GM23338 (cell line): ENCODE measurements at regions not wholly inside any gene's neighbourhood (a gene's known extent, or its start where the extent isn't known, plus 50 kb on each side); places are given as distances from the start of the nearest gene placed in this dataset.

Experiments used
- EZH2 ChIP-seq: fragments of 200-600 bp; sonication (generic); IDR thresholded peaks from one replicate; pipeline ENCODE4 v1.8.0; 2017; ENCODE audit warnings: antibody characterized with exemption, mild to moderate bottlenecking, low read depth; ENCODE audit not compliant: unreplicated experiment
- EZH2phosphoT487 ChIP-seq: fragments of 200-600 bp; sonication (generic); IDR thresholded peaks from one replicate; pipeline ENCODE4 v1.8.1; 2018; ENCODE audit warnings: antibody characterized with exemption; ENCODE audit not compliant: unreplicated experiment
- JUNB ChIP-seq: IDR thresholded peaks from one replicate; pipeline ENCODE4 v1.6.1; 2016; ENCODE audit warnings: antibody characterized with exemption; ENCODE audit not compliant: unreplicated experiment
- POLR2AphosphoS5 ChIP-seq: IDR thresholded peaks from 2 replicates; pipeline ENCODE4 v1.6.1; 2016; ENCODE audit warnings: antibody characterized with exemption, low read depth
- STAT1 ChIP-seq: IDR thresholded peaks from one replicate; pipeline ENCODE4 v1.6.1; 2016; ENCODE audit warnings: antibody characterized with exemption; ENCODE audit not compliant: unreplicated experiment
- TF ChIP-seq, protein P1 (sequence below), 2 experiments: fragments of 200-600 bp in 1 of 2; sonication (generic) in 1 of 2; conservative IDR thresholded peaks; 2 replicates each; pipeline versions ENCODE4 v1.5.1 to v1.6.1; 2016 to 2017; ENCODE audit warnings: antibody characterized with exemption in 2 of 2, low read depth in 2 of 2, mild to moderate bottlenecking in 2 of 2, moderate library complexity in 1 of 2
- TF ChIP-seq, protein P2 (sequence below): IDR thresholded peaks from one replicate; pipeline ENCODE4 v1.6.1; 2018; ENCODE audit warnings: antibody characterized with exemption; ENCODE audit not compliant: unreplicated experiment
- TF ChIP-seq, protein P3 (sequence below): fragments of 250-450 bp; sonication (Bioruptor Pico); IDR thresholded peaks from 2 replicates; pipeline ENCODE4 v1.5.0; 2020; ENCODE audit warnings: mild to moderate bottlenecking, moderate library complexity

DNA sequence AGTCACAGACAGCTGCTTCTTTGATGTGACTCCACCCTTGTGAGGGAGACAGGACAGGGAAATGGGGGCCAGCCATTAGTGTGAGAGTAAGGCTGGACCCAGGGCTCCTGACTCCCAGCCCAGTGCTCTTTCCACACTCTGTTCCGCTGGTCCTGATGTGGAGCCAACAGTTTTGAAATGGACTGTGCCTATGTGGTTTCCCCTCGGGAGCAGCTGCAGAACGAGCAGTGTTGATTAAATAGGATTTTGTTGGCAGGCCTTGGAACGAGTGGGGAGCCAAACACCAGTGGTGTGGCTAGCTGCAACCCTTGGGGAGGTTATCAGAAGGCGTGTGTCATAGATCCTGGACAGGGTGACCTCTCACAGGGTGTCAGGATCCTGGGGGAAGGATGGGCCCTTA lies 66.5 kb upstream of the AMPD3 start:
- TF ChIP-seq EZH2 (no peak), EZH2phosphoT487 (no peak), POLR2AphosphoS5 (no peak), STAT1 (no peak), JUNB (no peak)
- TF ChIP-seq, protein P1, sequence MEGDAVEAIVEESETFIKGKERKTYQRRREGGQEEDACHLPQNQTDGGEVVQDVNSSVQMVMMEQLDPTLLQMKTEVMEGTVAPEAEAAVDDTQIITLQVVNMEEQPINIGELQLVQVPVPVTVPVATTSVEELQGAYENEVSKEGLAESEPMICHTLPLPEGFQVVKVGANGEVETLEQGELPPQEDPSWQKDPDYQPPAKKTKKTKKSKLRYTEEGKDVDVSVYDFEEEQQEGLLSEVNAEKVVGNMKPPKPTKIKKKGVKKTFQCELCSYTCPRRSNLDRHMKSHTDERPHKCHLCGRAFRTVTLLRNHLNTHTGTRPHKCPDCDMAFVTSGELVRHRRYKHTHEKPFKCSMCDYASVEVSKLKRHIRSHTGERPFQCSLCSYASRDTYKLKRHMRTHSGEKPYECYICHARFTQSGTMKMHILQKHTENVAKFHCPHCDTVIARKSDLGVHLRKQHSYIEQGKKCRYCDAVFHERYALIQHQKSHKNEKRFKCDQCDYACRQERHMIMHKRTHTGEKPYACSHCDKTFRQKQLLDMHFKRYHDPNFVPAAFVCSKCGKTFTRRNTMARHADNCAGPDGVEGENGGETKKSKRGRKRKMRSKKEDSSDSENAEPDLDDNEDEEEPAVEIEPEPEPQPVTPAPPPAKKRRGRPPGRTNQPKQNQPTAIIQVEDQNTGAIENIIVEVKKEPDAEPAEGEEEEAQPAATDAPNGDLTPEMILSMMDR (conservative IDR thresholded peaks at IDR 0.05; ENCODE audit: low read depth in 2 of 2) = no peak
- TF ChIP-seq, protein P2, sequence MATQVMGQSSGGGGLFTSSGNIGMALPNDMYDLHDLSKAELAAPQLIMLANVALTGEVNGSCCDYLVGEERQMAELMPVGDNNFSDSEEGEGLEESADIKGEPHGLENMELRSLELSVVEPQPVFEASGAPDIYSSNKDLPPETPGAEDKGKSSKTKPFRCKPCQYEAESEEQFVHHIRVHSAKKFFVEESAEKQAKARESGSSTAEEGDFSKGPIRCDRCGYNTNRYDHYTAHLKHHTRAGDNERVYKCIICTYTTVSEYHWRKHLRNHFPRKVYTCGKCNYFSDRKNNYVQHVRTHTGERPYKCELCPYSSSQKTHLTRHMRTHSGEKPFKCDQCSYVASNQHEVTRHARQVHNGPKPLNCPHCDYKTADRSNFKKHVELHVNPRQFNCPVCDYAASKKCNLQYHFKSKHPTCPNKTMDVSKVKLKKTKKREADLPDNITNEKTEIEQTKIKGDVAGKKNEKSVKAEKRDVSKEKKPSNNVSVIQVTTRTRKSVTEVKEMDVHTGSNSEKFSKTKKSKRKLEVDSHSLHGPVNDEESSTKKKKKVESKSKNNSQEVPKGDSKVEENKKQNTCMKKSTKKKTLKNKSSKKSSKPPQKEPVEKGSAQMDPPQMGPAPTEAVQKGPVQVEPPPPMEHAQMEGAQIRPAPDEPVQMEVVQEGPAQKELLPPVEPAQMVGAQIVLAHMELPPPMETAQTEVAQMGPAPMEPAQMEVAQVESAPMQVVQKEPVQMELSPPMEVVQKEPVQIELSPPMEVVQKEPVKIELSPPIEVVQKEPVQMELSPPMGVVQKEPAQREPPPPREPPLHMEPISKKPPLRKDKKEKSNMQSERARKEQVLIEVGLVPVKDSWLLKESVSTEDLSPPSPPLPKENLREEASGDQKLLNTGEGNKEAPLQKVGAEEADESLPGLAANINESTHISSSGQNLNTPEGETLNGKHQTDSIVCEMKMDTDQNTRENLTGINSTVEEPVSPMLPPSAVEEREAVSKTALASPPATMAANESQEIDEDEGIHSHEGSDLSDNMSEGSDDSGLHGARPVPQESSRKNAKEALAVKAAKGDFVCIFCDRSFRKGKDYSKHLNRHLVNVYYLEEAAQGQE = no peak
- TF ChIP-seq, protein P3, sequence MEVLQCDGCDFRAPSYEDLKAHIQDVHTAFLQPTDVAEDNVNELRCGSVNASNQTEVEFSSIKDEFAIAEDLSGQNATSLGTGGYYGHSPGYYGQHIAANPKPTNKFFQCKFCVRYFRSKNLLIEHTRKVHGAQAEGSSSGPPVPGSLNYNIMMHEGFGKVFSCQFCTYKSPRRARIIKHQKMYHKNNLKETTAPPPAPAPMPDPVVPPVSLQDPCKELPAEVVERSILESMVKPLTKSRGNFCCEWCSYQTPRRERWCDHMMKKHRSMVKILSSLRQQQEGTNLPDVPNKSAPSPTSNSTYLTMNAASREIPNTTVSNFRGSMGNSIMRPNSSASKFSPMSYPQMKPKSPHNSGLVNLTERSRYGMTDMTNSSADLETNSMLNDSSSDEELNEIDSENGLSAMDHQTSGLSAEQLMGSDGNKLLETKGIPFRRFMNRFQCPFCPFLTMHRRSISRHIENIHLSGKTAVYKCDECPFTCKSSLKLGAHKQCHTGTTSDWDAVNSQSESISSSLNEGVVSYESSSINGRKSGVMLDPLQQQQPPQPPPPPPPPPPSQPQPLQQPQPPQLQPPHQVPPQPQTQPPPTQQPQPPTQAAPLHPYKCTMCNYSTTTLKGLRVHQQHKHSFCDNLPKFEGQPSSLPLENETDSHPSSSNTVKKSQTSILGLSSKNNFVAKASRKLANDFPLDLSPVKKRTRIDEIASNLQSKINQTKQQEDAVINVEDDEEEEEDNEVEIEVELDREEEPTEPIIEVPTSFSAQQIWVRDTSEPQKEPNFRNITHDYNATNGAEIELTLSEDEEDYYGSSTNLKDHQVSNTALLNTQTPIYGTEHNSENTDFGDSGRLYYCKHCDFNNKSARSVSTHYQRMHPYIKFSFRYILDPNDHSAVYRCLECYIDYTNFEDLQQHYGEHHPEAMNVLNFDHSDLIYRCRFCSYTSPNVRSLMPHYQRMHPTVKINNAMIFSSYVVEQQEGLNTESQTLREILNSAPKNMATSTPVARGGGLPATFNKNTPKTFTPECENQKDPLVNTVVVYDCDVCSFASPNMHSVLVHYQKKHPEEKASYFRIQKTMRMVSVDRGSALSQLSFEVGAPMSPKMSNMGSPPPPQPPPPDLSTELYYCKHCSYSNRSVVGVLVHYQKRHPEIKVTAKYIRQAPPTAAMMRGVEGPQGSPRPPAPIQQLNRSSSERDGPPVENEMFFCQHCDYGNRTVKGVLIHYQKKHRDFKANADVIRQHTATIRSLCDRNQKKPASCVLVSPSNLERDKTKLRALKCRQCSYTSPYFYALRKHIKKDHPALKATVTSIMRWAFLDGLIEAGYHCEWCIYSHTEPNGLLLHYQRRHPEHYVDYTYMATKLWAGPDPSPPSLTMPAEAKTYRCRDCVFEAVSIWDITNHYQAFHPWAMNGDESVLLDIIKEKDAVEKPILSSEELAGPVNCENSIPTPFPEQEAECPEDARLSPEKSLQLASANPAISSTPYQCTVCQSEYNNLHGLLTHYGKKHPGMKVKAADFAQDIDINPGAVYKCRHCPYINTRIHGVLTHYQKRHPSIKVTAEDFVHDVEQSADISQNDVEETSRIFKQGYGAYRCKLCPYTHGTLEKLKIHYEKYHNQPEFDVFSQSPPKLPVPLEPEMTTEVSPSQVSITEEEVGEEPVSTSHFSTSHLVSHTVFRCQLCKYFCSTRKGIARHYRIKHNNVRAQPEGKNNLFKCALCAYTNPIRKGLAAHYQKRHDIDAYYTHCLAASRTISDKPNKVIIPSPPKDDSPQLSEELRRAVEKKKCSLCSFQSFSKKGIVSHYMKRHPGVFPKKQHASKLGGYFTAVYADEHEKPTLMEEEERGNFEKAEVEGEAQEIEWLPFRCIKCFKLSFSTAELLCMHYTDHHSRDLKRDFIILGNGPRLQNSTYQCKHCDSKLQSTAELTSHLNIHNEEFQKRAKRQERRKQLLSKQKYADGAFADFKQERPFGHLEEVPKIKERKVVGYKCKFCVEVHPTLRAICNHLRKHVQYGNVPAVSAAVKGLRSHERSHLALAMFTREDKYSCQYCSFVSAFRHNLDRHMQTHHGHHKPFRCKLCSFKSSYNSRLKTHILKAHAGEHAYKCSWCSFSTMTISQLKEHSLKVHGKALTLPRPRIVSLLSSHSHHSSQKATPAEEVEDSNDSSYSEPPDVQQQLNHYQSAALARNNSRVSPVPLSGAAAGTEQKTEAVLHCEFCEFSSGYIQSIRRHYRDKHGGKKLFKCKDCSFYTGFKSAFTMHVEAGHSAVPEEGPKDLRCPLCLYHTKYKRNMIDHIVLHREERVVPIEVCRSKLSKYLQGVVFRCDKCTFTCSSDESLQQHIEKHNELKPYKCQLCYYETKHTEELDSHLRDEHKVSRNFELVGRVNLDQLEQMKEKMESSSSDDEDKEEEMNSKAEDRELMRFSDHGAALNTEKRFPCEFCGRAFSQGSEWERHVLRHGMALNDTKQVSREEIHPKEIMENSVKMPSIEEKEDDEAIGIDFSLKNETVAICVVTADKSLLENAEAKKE (CRISPR knock-in tag) = no peak
